IMR-90 (cell line): ENCODE measurements at regions not wholly inside any gene's neighbourhood (a gene's known extent, or its start where the extent isn't known, plus 50 kb on each side); places are given as distances from the start of the nearest gene placed in this dataset.

Experiments used
- ATAC-seq: fragments of 200-7000 bp; cut with Tn5 transposase; 2 replicates; pipeline ENCODE4 v1.9.1; 2020; ENCODE audit warnings: low read depth, mild to moderate bottlenecking, moderate library complexity
- BruUV-seq: library from RNA; stranded (reverse); fragments of 400-500 nt; replicated peaks from 2 replicates; lab custom pipeline; 2021; lab: Mats Ljungman, UMichigan
- CTCF ChIA-PET: fragments of 300-600 bp; formaldehyde crosslinking; extraction: SDS; loops from one replicate; lab custom pipeline; 2021; ENCODE audit warnings: antibody characterized with exemption; lab: Yijun Ruan, JAX
- POLR2A ChIA-PET: fragments of 300-600 bp; sonication (Branson Sonifier 250); formaldehyde crosslinking; loops from one replicate; lab custom pipeline; 2022; ENCODE audit warnings: antibody characterized with exemption; ENCODE audit not compliant: unreplicated experiment; lab: Charles Lee
- DNase-seq: peaks from one replicate; pipeline ENCODE4 v3.0.0; 2013
- H2AFZ ChIP-seq: replicated peaks from 2 replicates; pipeline ENCODE3; 2013; ENCODE audit warnings: low read length, mild to moderate bottlenecking; ENCODE audit not compliant: poor library complexity
- H2AK5ac ChIP-seq: 2 replicates; pipeline ENCODE4 v1.6.1; 2013; ENCODE audit warnings: low read depth, low read length, inconsistent platforms
- H2AK9ac ChIP-seq: replicated peaks from 2 replicates; pipeline ENCODE3; 2013; ENCODE audit warnings: mild to moderate bottlenecking, low read depth, low read length, moderate library complexity; ENCODE audit not compliant: poor library complexity
- H2BK120ac ChIP-seq: 2 replicates; pipeline ENCODE4 v1.6.1; 2013; ENCODE audit warnings: low read depth, low read length, inconsistent platforms
- H2BK15ac ChIP-seq: 3 replicates; pipeline ENCODE4 v1.6.1; 2013; ENCODE audit warnings: low read depth, low read length, inconsistent platforms
- H2BK20ac ChIP-seq: 2 replicates; pipeline ENCODE4 v1.6.1; 2013; ENCODE audit warnings: low read depth, mild to moderate bottlenecking, inconsistent platforms, low read length, moderate library complexity
- H2BK5ac ChIP-seq: 2 replicates; pipeline ENCODE4 v1.6.1; 2013; ENCODE audit warnings: mild to moderate bottlenecking, low read depth, low read length, inconsistent platforms; ENCODE audit not compliant: poor library complexity, severe bottlenecking
- H3K14ac ChIP-seq: replicated peaks from 2 replicates; pipeline ENCODE4 v1.6.1; 2013; ENCODE audit warnings: low read depth, low read length, inconsistent platforms
- H3K18ac ChIP-seq: 2 replicates; pipeline ENCODE4 v1.6.1; 2013; ENCODE audit warnings: low read depth, low read length, control low read depth
- H3K23ac ChIP-seq: 2 replicates; pipeline ENCODE4 v1.6.1; 2013; ENCODE audit warnings: low read depth, low read length, inconsistent platforms
- H3K27ac ChIP-seq: 2 replicates; pipeline ENCODE4 v1.5.1; 2013; ENCODE audit warnings: mild to moderate bottlenecking, control low read depth, low read length; ENCODE audit not compliant: insufficient read depth
- H3K27me3 ChIP-seq: 2 replicates; pipeline ENCODE4 v1.6.1; 2013; ENCODE audit warnings: low read length; ENCODE audit not compliant: control insufficient read depth, insufficient read depth
- H3K36me3 ChIP-seq: 2 replicates; pipeline ENCODE4 v1.6.1; 2013; ENCODE audit warnings: low read length, mixed read lengths; ENCODE audit not compliant: control insufficient read depth, insufficient read depth
- H3K4ac ChIP-seq: 2 replicates; pipeline ENCODE4 v1.6.1; 2013; ENCODE audit warnings: low read depth, low read length, inconsistent platforms
- H3K4me1 ChIP-seq: 2 replicates; pipeline ENCODE4 v1.6.1; 2013; ENCODE audit warnings: low read length, mixed read lengths; ENCODE audit not compliant: control insufficient read depth, insufficient read depth
- H3K4me2 ChIP-seq: 2 replicates; pipeline ENCODE4 v1.6.1; 2013; ENCODE audit warnings: low read depth, mild to moderate bottlenecking, control low read depth, low read length, moderate library complexity
- H3K4me3 ChIP-seq: 2 replicates; pipeline ENCODE4 v1.5.1; 2013; ENCODE audit warnings: low read depth, mild to moderate bottlenecking, control low read depth, low read length, moderate library complexity; ENCODE audit not compliant: insufficient read depth
- H3K56ac ChIP-seq: 2 replicates; pipeline ENCODE4 v1.6.1; 2013; ENCODE audit warnings: low read length, inconsistent platforms; ENCODE audit not compliant: insufficient read depth; ENCODE audit errors: extremely low read depth
- H3K79me1 ChIP-seq, 2 experiments: 2 replicates each; pipeline ENCODE4 v1.6.1; 2013; ENCODE audit warnings: low read length in 2 of 2, inconsistent platforms in 1 of 2, low read depth in 1 of 2
- H3K9ac ChIP-seq: 2 replicates; pipeline ENCODE4 v1.6.1; 2013; ENCODE audit warnings: low read depth, low read length, control low read depth
- H3K9me1 ChIP-seq: 2 replicates; pipeline ENCODE4 v1.6.1; 2013; ENCODE audit warnings: low read length, inconsistent platforms; ENCODE audit not compliant: insufficient read depth
- H3K9me3 ChIP-seq: 2 replicates; pipeline ENCODE4 v1.6.1; 2013; ENCODE audit warnings: low read length; ENCODE audit not compliant: control insufficient read depth, insufficient read depth
- H4K20me1 ChIP-seq: 2 replicates; pipeline ENCODE4 v1.6.1; 2013; ENCODE audit warnings: low read length, inconsistent platforms; ENCODE audit not compliant: insufficient read depth
- H4K5ac ChIP-seq: 2 replicates; pipeline ENCODE4 v1.6.1; 2013; ENCODE audit warnings: mild to moderate bottlenecking, low read depth, low read length, control low read depth
- H4K8ac ChIP-seq, 2 experiments: 2 replicates each; pipeline ENCODE4 v1.6.1; 2013; ENCODE audit warnings: low read depth in 2 of 2, low read length in 2 of 2, control low read depth in 1 of 2, inconsistent platforms in 1 of 2
- H4K91ac ChIP-seq: 2 replicates; pipeline ENCODE4 v1.6.1; 2013; ENCODE audit warnings: low read depth, low read length, inconsistent platforms; ENCODE audit not compliant: insufficient read depth
- BHLHE40 ChIP-seq: fragments of 150-350 bp; IDR thresholded peaks from 2 replicates; pipeline ENCODE4 v1.6.1; 2016; ENCODE audit warnings: mild to moderate bottlenecking, low read depth, low read length
- CEBPB ChIP-seq: IDR thresholded peaks from 2 replicates; pipeline ENCODE4 v1.6.1; 2012; ENCODE audit warnings: low read depth, low read length, improper control_type of control experiment
- CHD1 ChIP-seq: IDR thresholded peaks from 2 replicates; pipeline ENCODE4 v1.6.1; 2012; ENCODE audit warnings: low read depth, low read length, improper control_type of control experiment
- MAFK ChIP-seq: IDR thresholded peaks from 2 replicates; pipeline ENCODE4 v1.6.1; 2012; ENCODE audit warnings: low read depth, low read length, improper control_type of control experiment
- MAZ ChIP-seq: IDR thresholded peaks from 2 replicates; pipeline ENCODE4 v1.6.1; 2012; ENCODE audit warnings: low read depth, mild to moderate bottlenecking, low read length, improper control_type of control experiment, moderate library complexity, borderline replicate concordance
- MXI1 ChIP-seq: IDR thresholded peaks from 2 replicates; pipeline ENCODE4 v1.6.1; 2012; ENCODE audit warnings: low read depth, mild to moderate bottlenecking, low read length, moderate library complexity, borderline replicate concordance
- POLR2A ChIP-seq: IDR thresholded peaks from 2 replicates; pipeline ENCODE4 v1.6.1; 2012; ENCODE audit warnings: mild to moderate bottlenecking, low read depth, low read length
- RAD21 ChIP-seq: IDR thresholded peaks from 2 replicates; pipeline ENCODE4 v1.6.1; 2012; ENCODE audit warnings: low read length, improper control_type of control experiment
- RCOR1 ChIP-seq: IDR thresholded peaks from 2 replicates; pipeline ENCODE4 v1.6.1; 2012; ENCODE audit warnings: mild to moderate bottlenecking, low read length, improper control_type of control experiment; ENCODE audit not compliant: insufficient replicate concordance
- RFX5 ChIP-seq: IDR thresholded peaks from 2 replicates; pipeline ENCODE4 v1.8.0; 2012; ENCODE audit warnings: low read depth, mild to moderate bottlenecking, low read length, moderate library complexity
- SMC3 ChIP-seq: fragments of 150-350 bp; IDR thresholded peaks from 2 replicates; pipeline ENCODE4 v1.6.1; 2016; ENCODE audit warnings: low read depth, mild to moderate bottlenecking, antibody characterized with exemption, low read length, moderate library complexity
- WGBS, 2 experiments: methylation state at CpG; one replicate each; pipeline versions ENCODE4 v1.1.5 to v1.1.7; 2013; ENCODE audit warnings: missing lambda C conversion rate in 2 of 2; ENCODE audit not compliant: insufficient read length in 1 of 2; ENCODE audit errors: extremely low coverage in 2 of 2; 5-methylcytosine and 5-hydroxymethylcytosine counted together
- dilution Hi-C: fragments of 300-500 bp; cut with HindIII; formaldehyde crosslinking; loops from one replicate; pipeline ENCODE4 v1.14.3; 2018; ENCODE audit warnings: low sequenced_read_pairs; ENCODE audit not compliant: unreplicated experiment
- in situ Hi-C: fragments of 300-500 bp; cut with MboI; formaldehyde crosslinking; loops from 3 replicates; pipeline ENCODE4 v1.14.3; 2019; ENCODE audit warnings: low sequenced_read_pairs, inconsistent platforms, mixed read lengths
- intact Hi-C: fragments of 100-400 bp; cut with micrococcal nuclease; formaldehyde crosslinking; loops from 2 replicates; pipeline ENCODE4 v1.10.0; 2022
- TF ChIP-seq, protein P1 (sequence below): conservative IDR thresholded peaks from 2 replicates; pipeline ENCODE4 v1.5.1; 2012; ENCODE audit warnings: mild to moderate bottlenecking, low read depth, low read length, improper control_type of control experiment
- TF ChIP-seq, protein P2 (sequence below): fragments of 150-350 bp; IDR thresholded peaks from 2 replicates; pipeline ENCODE4 v1.6.1; 2017; ENCODE audit warnings: mild to moderate bottlenecking, antibody characterized with exemption, low read length, low read depth

DNA sequence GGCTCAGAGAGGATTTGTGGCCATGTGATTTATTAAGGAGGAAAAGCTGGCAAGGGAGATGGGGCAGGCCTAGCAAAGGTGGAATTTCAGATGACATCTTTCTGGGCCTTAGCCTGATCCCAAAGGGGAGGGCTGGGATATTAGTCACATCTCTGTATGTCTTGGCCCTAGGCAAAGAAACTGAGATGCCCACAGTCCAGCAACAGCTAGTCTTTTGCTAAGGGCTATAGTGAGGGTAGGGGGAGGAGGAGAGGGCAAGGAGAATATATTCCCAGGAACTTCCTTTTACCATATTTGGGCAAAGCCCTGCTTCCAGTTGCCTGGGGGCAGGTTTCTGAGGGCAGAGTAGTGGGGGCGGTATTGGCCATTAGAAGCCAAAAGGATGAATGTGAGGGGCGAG lies 209.8 kb upstream of the NR3C2 start:
- DNase-seq, result no peak

More for the DNA sequence above, 209.8 kb upstream of the NR3C2 start:
- in situ Hi-C loops (no loop called here), intact Hi-C loops (no loop called here), dilution Hi-C loops (no loop called here)
- H3K9me3 ChIP-seq, result no peaks in the 10 kb centered on the region
- H3K4me1 ChIP-seq, result no peaks in the 10 kb centered on the region
- no TSS peak for BruUV-seq
- no peak overlapping the region for H4K8ac ChIP-seq
- H4K5ac ChIP-seq, result no peak overlapping the region
- ChIA-PET POLR2A (no interaction called here), CTCF (no interaction called here)
- TF ChIP-seq SMC3 (no peak), CHD1 (no peak), BHLHE40 (no peak), POLR2A (no peak), CEBPB (no peak), MAZ (no peak), MXI1 (no peak), RAD21 (no peak), MAFK (no peak), RCOR1 (no peak), RFX5 (no peak)
- TF ChIP-seq, protein P1, sequence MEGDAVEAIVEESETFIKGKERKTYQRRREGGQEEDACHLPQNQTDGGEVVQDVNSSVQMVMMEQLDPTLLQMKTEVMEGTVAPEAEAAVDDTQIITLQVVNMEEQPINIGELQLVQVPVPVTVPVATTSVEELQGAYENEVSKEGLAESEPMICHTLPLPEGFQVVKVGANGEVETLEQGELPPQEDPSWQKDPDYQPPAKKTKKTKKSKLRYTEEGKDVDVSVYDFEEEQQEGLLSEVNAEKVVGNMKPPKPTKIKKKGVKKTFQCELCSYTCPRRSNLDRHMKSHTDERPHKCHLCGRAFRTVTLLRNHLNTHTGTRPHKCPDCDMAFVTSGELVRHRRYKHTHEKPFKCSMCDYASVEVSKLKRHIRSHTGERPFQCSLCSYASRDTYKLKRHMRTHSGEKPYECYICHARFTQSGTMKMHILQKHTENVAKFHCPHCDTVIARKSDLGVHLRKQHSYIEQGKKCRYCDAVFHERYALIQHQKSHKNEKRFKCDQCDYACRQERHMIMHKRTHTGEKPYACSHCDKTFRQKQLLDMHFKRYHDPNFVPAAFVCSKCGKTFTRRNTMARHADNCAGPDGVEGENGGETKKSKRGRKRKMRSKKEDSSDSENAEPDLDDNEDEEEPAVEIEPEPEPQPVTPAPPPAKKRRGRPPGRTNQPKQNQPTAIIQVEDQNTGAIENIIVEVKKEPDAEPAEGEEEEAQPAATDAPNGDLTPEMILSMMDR, result no peak
- TF ChIP-seq, protein P2, sequence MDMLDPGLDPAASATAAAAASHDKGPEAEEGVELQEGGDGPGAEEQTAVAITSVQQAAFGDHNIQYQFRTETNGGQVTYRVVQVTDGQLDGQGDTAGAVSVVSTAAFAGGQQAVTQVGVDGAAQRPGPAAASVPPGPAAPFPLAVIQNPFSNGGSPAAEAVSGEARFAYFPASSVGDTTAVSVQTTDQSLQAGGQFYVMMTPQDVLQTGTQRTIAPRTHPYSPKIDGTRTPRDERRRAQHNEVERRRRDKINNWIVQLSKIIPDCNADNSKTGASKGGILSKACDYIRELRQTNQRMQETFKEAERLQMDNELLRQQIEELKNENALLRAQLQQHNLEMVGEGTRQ, result no peak
- H3K9me1 ChIP-seq, result no peaks in the 10 kb centered on the region
- no peak overlapping the region for H2BK5ac ChIP-seq
- H2AK5ac ChIP-seq, result no peak overlapping the region
- no peak overlapping the region for H2BK20ac ChIP-seq
- no peak overlapping the region for H2BK15ac ChIP-seq
- H2AK9ac ChIP-seq, result no peak overlapping the region
- H3K27me3 ChIP-seq, result no peaks in the 10 kb centered on the region
- no peak overlapping the region for H3K27ac ChIP-seq
- no peak overlapping the region for H4K91ac ChIP-seq
- no peaks in the 10 kb centered on the region for H3K79me1 ChIP-seq
- H3K9ac ChIP-seq, result no peak overlapping the region
- no peak overlapping the region for H3K4ac ChIP-seq
- no peak overlapping the region for H3K18ac ChIP-seq
- no peak overlapping the region for H2BK120ac ChIP-seq
- H3K4me3 ChIP-seq, result no peak overlapping the region
- H2AFZ ChIP-seq, result peak overlapping the region; percentile 8
- ATAC-seq, result no peak
- no peak overlapping the region for H3K14ac ChIP-seq
- no CpG with 5 or more reads among the region's 2 CpGs for WGBS, 2 experiments
- no peaks in the 10 kb centered on the region for H4K20me1 ChIP-seq
- no peak overlapping the region for H3K23ac ChIP-seq
- no peak overlapping the region for H3K56ac ChIP-seq
- no peaks in the 10 kb centered on the region for H3K36me3 ChIP-seq
- no peak overlapping the region for H3K4me2 ChIP-seq
